SK-N-SH treated with all-trans-retinoic acid at 6 μM for 48 hours (cell line): ENCODE measurements at regions not wholly inside any gene's neighbourhood (a gene's known extent, or its start where the extent isn't known, plus 50 kb on each side); places are given as distances from the start of the nearest gene placed in this dataset.

ENCODE experiments used
- ATAC-seq: fragments of 200-7000 bp; cut with Tn5 transposase; 3 replicates; pipeline ENCODE4 v1.9.1; 2020; ENCODE audit warnings: mild to moderate bottlenecking, moderate library complexity
- ARNTL ChIP-seq: fragments of 450-650 bp; formaldehyde crosslinking; IDR thresholded peaks from 2 replicates; pipeline ENCODE4 v1.5.0; 2020; ENCODE audit warnings: low read depth, mild to moderate bottlenecking, moderate library complexity, borderline replicate concordance
- BACH2 ChIP-seq: fragments of 250-450 bp; sonication (Bioruptor Pico); IDR thresholded peaks from 2 replicates; pipeline ENCODE4 v1.9.0; 2021; ENCODE audit warnings: mild to moderate bottlenecking, borderline replicate concordance
- CREB5 ChIP-seq: fragments of 250-450 bp; sonication (Bioruptor Pico); IDR thresholded peaks from 2 replicates; pipeline ENCODE4 v1.5.1; 2020; ENCODE audit warnings: low read depth, mild to moderate bottlenecking, moderate library complexity
- CSDC2 ChIP-seq: fragments of 250-450 bp; sonication (Bioruptor Pico); IDR thresholded peaks from 2 replicates; pipeline ENCODE4 v1.5.0; 2020; ENCODE audit warnings: mild to moderate bottlenecking, moderate library complexity
- ESRRG ChIP-seq: fragments of 250-450 bp; sonication (Bioruptor Pico); IDR thresholded peaks from 2 replicates; pipeline ENCODE4 v1.6.1; 2021; ENCODE audit warnings: mild to moderate bottlenecking
- GLIS3 ChIP-seq: fragments of 250-450 bp; sonication (Bioruptor Pico); IDR thresholded peaks from 2 replicates; pipeline ENCODE4 v1.5.0; 2020; ENCODE audit warnings: mild to moderate bottlenecking, moderate library complexity
- PATZ1 ChIP-seq: fragments of 250-450 bp; sonication (Bioruptor Pico); IDR thresholded peaks from 2 replicates; pipeline ENCODE4 v1.8.0; 2020; ENCODE audit warnings: mild to moderate bottlenecking, moderate library complexity, borderline replicate concordance
- RARB ChIP-seq: fragments of 250-450 bp; sonication (Bioruptor Pico); IDR thresholded peaks from 2 replicates; pipeline ENCODE4 v1.8.0; 2021; ENCODE audit warnings: mild to moderate bottlenecking, moderate library complexity
- SNAI2 ChIP-seq: fragments of 250-450 bp; sonication (Bioruptor Pico); IDR thresholded peaks from 2 replicates; pipeline ENCODE4 v1.5.0; 2020; ENCODE audit warnings: mild to moderate bottlenecking, moderate library complexity
- TCF4 ChIP-seq: fragments of 250-450 bp; sonication (Bioruptor Pico); IDR thresholded peaks from 2 replicates; pipeline ENCODE4 v1.8.0; 2021; ENCODE audit warnings: mild to moderate bottlenecking, moderate library complexity, borderline replicate concordance
- TSHZ2 ChIP-seq: fragments of 250-450 bp; sonication (Bioruptor Pico); IDR thresholded peaks from 2 replicates; pipeline ENCODE4 v1.5.0; 2020; ENCODE audit warnings: mild to moderate bottlenecking, moderate library complexity
- ZFP30 ChIP-seq: fragments of 450-650 bp; formaldehyde crosslinking; IDR thresholded peaks from 2 replicates; pipeline ENCODE4 v1.5.0; 2022; ENCODE audit warnings: mild to moderate bottlenecking, moderate library complexity
- ZNF565 ChIP-seq: fragments of 450-650 bp; formaldehyde crosslinking; conservative IDR thresholded peaks from 2 replicates; pipeline ENCODE4 v1.5.0; 2020; ENCODE audit warnings: low read depth, mild to moderate bottlenecking, moderate library complexity
- ZNF70 ChIP-seq: fragments of 450-650 bp; formaldehyde crosslinking; IDR thresholded peaks from 2 replicates; pipeline ENCODE4 v1.5.0; 2020; ENCODE audit warnings: mild to moderate bottlenecking, moderate library complexity
- ZNF8 ChIP-seq: fragments of 450-650 bp; formaldehyde crosslinking; IDR thresholded peaks from 2 replicates; pipeline ENCODE4 v1.5.0; 2020; ENCODE audit warnings: mild to moderate bottlenecking, moderate library complexity
- TF ChIP-seq, protein P1 (sequence below): fragments of 250-450 bp; sonication (Bioruptor Pico); IDR thresholded peaks from 2 replicates; pipeline ENCODE4 v1.5.1; 2021; ENCODE audit warnings: mild to moderate bottlenecking, moderate library complexity
- TF ChIP-seq, protein P2 (sequence below): fragments of 250-450 bp; sonication (Bioruptor Pico); IDR thresholded peaks from 2 replicates; pipeline ENCODE4 v1.8.0; 2021; ENCODE audit warnings: low read depth, mild to moderate bottlenecking, moderate library complexity, borderline replicate concordance

- no peak; the same call in 2 of the 3 replicates for ATAC-seq
- TF ChIP-seq TCF4 (CRISPR knock-in tag) (no peak), ESRRG (CRISPR knock-in tag) (no peak), ZNF565 (CRISPR knock-in tag) (no peak), BACH2 (no peak), GLIS3 (CRISPR knock-in tag) (no peak), CSDC2 (no peak), ZFP30 (CRISPR knock-in tag) (no peak), CREB5 (no peak), TSHZ2 (CRISPR knock-in tag) (no peak)
- TF ChIP-seq, protein P1, sequence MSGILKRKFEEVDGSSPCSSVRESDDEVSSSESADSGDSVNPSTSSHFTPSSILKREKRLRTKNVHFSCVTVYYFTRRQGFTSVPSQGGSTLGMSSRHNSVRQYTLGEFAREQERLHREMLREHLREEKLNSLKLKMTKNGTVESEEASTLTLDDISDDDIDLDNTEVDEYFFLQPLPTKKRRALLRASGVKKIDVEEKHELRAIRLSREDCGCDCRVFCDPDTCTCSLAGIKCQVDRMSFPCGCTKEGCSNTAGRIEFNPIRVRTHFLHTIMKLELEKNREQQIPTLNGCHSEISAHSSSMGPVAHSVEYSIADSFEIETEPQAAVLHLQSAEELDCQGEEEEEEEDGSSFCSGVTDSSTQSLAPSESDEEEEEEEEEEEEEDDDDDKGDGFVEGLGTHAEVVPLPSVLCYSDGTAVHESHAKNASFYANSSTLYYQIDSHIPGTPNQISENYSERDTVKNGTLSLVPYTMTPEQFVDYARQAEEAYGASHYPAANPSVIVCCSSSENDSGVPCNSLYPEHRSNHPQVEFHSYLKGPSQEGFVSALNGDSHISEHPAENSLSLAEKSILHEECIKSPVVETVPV (CRISPR knock-in tag), result no peak
- TF ChIP-seq, protein P2, sequence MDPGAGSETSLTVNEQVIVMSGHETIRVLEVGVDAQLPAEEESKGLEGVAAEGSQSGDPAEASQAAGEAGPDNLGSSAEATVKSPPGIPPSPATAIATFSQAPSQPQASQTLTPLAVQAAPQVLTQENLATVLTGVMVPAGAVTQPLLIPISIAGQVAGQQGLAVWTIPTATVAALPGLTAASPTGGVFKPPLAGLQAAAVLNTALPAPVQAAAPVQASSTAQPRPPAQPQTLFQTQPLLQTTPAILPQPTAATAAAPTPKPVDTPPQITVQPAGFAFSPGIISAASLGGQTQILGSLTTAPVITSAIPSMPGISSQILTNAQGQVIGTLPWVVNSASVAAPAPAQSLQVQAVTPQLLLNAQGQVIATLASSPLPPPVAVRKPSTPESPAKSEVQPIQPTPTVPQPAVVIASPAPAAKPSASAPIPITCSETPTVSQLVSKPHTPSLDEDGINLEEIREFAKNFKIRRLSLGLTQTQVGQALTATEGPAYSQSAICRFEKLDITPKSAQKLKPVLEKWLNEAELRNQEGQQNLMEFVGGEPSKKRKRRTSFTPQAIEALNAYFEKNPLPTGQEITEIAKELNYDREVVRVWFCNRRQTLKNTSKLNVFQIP (CRISPR knock-in tag), result no peak
Measured at GRCh38 chr7:140239653-140239935, 62.8 kb upstream of the KDM7A start.

DNA sequence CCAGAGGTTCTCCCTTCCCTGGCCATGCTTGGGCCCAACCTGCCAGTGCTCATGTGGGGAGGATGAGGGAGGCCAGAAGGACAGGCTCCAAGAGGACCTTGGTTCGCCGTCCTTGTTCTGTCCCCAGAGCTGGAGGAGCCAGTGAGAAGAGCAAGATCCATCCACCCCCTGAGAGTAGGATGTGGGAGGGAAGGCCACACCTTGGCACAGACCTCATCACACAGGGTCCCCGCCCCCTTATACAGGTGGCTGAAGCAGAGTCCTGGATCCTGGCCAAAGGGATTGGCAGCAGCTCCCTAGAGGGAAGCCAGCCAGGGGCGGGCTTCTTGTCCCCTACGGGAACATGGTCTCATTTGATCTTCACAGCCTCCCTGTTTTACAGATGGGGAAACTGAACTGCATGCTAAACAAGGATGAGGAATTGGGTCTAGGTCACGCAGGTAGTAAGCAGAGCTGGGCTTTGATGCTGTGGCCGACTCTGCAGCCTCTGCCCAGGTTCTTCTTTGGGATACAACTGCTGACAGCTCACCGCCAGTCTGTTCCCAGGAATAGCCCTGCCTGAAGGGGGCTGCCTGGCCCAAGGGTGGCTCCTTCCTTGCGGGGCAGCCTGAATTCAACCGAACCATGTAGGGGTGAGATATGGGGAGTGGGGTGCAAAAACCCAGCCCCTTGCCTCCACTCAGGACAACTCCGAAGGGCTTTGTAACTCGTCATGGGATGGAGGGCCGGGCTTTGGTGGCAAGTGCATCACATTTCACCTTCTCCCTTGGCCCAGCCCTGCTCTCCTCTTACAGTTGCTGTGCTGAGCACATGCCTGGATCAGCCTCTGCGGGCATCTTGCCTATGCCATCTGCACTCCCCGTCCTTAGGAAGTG is 62.2 kb upstream of the KDM7A start:
- ATAC-seq, result no peak; the same call in 2 of the 3 replicates
- TF ChIP-seq RARB (CRISPR knock-in tag) (no peak), ARNTL (CRISPR knock-in tag) (no peak), GLIS3 (CRISPR knock-in tag) (no peak), ESRRG (CRISPR knock-in tag) (no peak), CSDC2 (no peak)
- TF ChIP-seq, protein P1 (CRISPR knock-in tag), result no peak

DNA sequence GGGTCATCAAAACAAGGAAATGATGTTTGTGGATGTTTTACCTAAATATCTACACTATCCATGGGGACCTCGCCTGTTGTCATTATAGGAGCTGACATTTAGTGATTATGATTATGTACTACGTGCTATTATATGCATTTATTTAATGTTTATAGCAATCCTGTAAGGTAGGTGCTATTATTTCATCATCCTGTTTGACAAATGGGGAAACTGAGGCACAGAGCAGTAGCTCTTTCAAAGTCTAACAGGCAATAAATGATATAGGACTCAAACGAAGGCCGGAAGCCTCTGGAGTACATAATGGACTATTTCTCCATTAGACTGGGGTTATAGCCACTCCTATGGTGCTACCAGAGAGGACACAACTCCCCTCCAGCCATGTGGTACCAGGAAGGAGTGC is 60.6 kb upstream of the KDM7A start:
- no peak for ATAC-seq
- no peak for TF ChIP-seq CREB5
- no peak for TF ChIP-seq CSDC2

DNA sequence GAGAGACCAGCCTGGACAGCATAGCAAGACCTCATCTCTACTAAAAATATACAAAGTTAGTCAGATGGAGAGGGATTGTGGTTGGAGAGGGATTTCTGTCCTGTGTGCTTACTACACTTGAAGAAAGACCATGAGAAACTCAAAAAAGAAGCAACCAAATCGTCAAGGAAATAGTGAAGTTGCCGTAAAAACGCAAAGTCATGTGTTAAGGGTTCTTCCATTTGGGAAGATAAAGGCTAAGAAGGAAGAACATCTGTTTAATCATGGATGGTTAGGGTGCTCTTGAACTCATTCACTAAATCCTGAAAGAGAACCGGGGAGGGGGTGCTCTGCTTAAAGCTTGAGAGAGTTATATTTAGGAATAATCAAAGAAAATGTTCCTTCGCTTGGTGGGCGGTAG is 59.8 kb upstream of the KDM7A start:
- no peak for ATAC-seq
- TF ChIP-seq, protein P1 (CRISPR knock-in tag), result no peak
- TF ChIP-seq RARB (CRISPR knock-in tag) (no peak), CSDC2 (no peak), PATZ1 (no peak), ZNF70 (no peak), TCF4 (CRISPR knock-in tag) (no peak), BACH2 (no peak), ZNF8 (CRISPR knock-in tag) (no peak), SNAI2 (no peak), GLIS3 (CRISPR knock-in tag) (no peak), ZFP30 (CRISPR knock-in tag) (no peak)
